HG02943 (cell line): ENCODE measurements at regions not wholly inside any gene's neighbourhood (a gene's known extent, or its start where the extent isn't known, plus 50 kb on each side); places are given as distances from the start of the nearest gene placed in this dataset.

ENCODE experiments used
- ATAC-seq: cut with Tn5 transposase; IDR thresholded peaks from one replicate; pipeline ENCODE4 v1.9.1; 2021; ENCODE audit warnings: mild to moderate bottlenecking, low read depth, moderate library complexity; ENCODE audit not compliant: unreplicated experiment

GRCh38 chr5:124665035-124665434, 81.4 kb downstream of the ZNF608 start:
- ATAC-seq, result no peak

DNA sequence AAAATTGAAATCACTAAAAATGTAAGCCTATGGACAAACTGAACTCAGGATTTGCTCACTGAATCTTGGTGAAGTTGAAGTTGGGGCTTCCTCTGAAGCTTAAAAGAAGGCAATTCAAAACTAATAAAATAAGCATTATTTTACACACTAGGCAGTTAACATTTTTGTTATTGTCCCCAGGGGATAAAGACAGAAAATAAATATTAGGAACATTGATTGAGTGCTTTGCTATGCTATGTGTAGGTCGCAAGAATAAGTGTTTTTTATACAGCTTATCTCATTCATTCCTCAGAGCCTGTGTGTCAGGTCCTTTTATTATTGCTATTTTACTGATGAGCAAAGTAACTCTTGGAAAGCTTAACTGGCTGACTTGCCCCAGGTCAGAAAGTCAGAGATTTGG, 82.2 kb downstream of the ZNF608 start:
- ATAC-seq, result no peak

- ATAC-seq, result no peak
These were observed 83.3 kb downstream of the ZNF608 start for GRCh38 chr5:124663101-124663506.

GRCh38 chr5:124662181-124662781, 84.2 kb downstream of the ZNF608 start:
- ATAC-seq, result no peak

DNA sequence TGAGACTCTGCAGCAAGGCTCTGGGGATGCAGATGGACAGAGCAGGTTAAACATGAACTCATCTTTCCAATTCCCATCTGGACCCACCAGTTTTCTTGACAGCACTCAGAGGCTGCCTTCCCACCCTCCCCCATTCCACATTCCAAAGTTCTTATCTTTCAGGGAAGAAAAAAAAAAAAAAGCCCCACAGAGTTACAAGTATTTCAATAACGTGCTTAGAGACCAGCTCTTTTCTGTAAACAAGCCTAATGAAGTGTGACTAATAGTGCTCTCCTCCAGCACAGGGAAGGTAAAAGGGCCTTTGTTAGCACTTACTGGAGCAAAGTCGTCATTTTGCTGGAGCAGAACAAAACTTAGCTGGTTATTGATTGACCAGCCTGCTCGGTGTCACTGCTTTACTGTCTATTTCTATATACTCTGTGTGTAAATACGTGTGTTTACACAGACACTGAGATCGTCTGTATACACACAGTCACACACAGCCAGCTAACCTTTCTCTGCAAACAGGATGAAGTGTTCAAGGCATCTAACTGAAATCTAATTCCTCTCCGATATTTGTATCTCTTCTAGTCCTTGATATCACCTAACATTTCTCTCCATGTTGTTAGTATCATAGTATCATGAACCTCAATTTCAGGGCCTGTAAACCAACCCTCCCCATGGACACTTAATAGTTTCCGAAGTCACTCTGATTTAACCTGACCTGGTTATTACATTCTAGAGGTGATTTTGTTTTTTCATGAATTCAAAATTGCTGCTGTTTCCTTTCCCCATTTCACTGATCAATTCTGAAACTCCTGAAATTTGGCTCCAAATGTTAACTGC, 84.9 kb downstream of the ZNF608 start:
- ATAC-seq, result no peak

DNA sequence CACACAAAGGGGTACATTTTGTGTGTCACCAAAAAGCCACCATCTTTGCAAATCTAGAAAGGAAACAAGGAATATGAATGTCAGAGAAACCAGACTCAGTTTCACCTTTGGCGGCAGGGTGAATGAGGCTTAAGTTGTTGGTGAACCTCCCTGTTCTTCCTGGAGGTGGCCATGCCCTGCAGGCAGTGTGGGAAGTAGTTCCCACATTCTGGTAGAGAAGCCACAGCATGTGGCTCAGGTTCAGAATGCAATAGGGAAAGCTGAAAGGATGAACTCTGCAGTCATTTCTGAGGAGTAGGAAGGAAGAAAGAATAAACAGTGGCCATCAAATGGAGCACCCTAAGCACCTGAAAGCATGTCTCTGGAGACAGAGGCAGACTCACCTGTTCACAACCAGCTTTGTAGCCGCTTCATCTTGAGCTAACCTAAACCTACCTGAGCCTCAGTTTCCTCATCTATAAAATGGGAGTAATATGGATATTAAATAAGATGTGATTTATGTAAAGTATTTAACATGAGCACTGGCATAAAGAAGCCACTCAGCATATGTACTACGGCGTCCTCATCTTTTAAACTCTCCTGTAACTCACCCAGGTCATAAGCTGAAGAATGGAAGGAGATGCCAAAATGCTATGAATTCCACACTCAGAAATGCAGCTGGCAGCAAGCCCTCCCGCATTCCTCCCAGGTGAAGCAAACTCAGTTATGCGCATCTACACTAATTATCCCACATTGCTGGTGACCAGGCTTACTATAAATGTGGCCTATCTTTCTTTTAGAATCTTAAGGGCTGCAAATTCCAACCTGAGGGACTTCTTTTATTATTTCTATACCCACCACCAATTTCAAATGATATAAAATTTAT, 86.0 kb downstream of the ZNF608 start:
- ATAC-seq, result no peak

- ATAC-seq, result no peak
These were observed 86.6 kb downstream of the ZNF608 start for GRCh38 chr5:124659798-124660197.

DNA sequence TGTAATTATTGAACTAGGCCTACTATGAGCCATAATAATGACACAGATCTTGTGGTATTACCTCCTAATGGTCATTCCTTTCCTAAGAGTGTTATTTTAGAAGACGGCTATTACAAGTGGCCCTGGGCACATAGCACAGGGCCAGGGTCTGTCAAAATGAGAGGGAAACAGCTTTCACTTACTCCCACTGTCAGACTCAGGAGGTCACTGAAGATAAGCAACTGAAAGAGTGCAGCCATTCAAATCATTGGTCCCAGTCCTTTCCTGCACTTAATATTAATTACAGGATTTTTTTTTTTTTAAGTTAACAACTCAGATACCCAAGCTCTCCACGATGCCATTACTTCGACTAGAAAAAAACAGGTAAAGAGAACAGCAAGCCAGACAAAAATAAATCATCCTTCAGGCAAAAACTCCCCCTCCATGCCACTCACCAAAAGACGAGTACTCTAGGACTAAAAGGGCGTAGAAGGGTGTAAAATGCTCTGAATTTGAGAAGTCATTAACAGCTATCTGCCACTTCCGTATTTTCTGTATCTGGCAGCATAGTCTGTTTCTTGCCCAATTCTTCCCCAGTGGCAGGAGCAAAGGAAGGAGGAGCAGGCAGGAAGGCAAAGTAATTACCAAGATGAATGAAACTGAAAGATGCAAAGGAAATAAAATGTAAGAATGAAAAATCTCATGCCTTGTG, 87.4 kb downstream of the ZNF608 start:
- no peak for ATAC-seq

GRCh38 chr5:124655921-124656511, 90.4 kb downstream of the ZNF608 start:
- ATAC-seq, result no peak

- no peak for ATAC-seq
These were observed 91.1 kb downstream of the ZNF608 start for GRCh38 chr5:124655251-124655917.

DNA sequence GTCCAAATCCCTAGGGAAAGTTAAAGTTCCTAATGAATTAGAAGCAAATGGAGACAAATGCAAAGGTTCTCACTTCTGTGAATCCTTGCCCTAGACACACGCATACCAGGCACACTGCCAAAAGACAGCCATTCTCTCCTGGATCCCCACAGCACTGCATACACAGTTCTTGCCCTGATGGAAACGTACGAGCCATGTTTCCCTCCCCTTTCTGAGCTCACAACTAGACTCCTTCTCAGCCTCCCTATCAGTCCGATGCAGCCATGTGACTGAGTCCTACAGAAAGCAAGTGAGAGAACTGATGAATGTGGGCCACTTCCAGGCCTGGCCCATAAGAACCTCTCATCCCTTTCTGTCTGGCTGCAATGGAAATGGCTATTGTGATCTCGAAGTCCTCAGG, 92.0 kb downstream of the ZNF608 start:
- no peak for ATAC-seq

DNA sequence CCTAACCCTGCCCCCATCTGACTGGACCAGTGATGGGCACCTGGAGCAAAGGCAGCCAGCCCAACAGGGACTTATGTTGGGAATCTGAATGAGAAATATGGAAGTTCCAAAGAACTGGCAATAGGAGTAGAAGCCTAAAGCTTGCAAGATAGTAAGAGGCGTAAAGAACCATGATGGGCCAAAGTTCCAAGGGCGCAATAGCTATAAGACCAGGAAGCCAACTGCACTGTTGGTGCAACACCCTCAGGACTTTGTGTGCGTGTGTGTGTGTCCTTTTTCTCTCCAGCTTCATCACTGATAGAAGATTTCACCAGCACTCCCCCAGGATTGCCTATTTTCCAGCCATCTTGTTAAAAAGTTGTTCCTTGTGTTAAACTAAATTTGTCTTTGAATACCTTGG, 92.8 kb downstream of the ZNF608 start:
- no peak for ATAC-seq

DNA sequence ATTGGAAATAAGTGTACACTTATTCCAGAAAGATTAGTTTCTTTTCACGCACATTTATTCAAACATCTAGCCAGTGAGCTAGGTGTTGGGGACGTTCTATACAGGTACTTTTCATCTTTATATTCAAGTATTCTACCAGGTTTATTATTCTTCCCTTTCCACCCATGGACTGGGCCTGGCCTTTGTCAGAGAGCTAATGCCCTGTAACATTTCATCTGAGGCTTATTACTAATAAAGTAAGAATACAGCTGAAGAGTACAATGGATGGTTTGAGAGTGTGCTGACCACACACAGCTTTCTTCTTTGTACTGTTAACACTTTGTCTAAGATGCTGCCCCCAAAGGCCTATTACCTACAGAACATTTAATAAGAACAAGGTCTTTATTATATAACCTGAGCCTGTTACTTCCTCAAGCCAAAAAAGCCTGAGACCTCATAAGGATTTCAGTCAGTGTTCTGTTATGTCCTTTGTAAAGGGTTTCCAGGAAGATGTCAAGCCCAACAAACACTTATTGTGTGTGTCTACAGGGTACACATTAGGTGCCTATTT, 93.5 kb downstream of the ZNF608 start:
- no peak for ATAC-seq

DNA sequence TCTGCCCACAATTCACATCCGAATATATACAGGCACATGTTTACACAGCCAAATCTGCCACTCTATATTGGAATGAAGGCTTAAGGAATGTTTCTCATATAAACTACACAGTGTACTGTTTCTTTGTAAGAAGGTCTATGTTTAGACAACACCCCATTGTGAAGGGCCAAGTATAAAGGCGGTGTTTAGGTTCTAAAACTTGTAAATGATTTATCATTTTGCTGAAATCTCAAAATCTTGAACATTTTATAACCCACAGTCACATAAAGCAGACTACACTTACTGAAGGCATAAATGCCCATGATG, 94.0 kb downstream of the ZNF608 start:
- no peak for ATAC-seq

GRCh38 chr5:124651663-124652513, 94.6 kb downstream of the ZNF608 start:
- no peak for ATAC-seq

DNA sequence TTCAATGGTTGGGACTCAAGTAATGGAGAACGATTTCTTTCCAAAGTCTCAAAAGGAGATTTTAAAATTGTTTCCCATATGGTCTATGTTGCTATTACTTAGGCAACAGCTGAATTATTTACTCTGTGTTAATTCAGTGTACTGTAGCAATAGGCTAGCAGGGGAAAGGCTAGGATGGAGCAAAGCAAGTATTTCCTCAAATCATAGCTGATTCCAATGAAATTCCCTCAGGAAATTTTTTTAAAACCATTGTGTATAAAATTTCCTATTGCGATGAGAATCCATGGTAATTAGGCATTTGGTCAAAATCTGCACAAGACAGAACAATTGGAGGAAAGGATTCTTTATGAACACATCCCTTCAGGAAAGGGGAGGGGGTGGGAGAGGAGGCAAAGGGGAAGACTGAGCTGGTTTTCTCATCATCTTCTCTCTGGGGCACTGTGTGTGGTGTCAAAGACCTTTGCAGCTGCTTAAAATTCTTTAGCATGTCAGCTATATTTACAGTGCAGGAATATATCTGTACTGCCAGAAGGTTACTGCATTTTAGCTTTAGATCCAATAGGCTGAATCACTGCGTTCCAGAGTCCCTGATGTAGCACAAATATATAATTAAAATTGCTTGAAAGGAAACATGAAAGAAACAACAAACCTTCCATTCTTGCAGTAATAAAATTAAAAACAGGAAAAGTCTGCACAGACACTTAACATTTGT, 95.3 kb downstream of the ZNF608 start:
- no peak for ATAC-seq

- ATAC-seq, result peak; percentile 62
These were observed 96.3 kb downstream of the ZNF608 start for GRCh38 chr5:124650147-124650561.

GRCh38 chr5:124649491-124650146, 96.8 kb downstream of the ZNF608 start:
- ATAC-seq, result peak; percentile 81
